Thyroid gland (tissue), 4 donors: ENCODE measurements at regions not wholly inside any gene's neighbourhood (a gene's known extent, or its start where the extent isn't known, plus 50 kb on each side); places are given as distances from the start of the nearest gene placed in this dataset.

Source experiments
- DNase-seq, 2 donors: peaks; one replicate each; pipeline ENCODE4 v3.0.0-alpha.2; 2019
- H3K27ac ChIP-seq, 3 donors: fragments of 200-600 bp; sonication (generic); 1 replicate in 2 of 3; 2 replicates in 1 of 3; pipeline ENCODE4 v1.5.1; 2016 to 2019; ENCODE audit warnings: mild to moderate bottlenecking in 1 of 3, moderate library complexity in 1 of 3
- H3K27me3 ChIP-seq: fragments of 200-600 bp; sonication (generic); one replicate; pipeline ENCODE4 v1.5.1; 2019
- H3K36me3 ChIP-seq, 2 donors: fragments of 200-600 bp; sonication (generic); one replicate each; pipeline ENCODE4 v1.5.1; 2016 to 2019
- H3K4me1 ChIP-seq, 2 donors: fragments of 200-600 bp; sonication (generic); one replicate each; pipeline ENCODE4 v1.5.1; 2017 to 2019
- H3K4me3 ChIP-seq, 3 donors: fragments of 200-600 bp; sonication (generic); replicated peaks in 1 of 3; 1 replicate in 2 of 3; 2 replicates in 1 of 3; pipeline ENCODE4 v1.5.1; 2016; ENCODE audit warnings: mild to moderate bottlenecking in 1 of 3
- H3K9me3 ChIP-seq: fragments of 200-600 bp; sonication (generic); one replicate; pipeline ENCODE4 v1.5.1; 2017
- POLR2A ChIP-seq, 2 donors: fragments of 450-650 bp; IDR thresholded peaks; one replicate each; pipeline ENCODE4 v1.6.1; 2017; ENCODE audit warnings: antibody characterized with exemption in 2 of 2, mild to moderate bottlenecking in 2 of 2, moderate library complexity in 1 of 2
- WGBS, 2 donors: methylation state at CpG; one replicate each; pipeline ENCODE4 v1.1.5; 2017; 5-methylcytosine and 5-hydroxymethylcytosine counted together
- intact Hi-C: fragments of 100-400 bp; cut with DNase I; formaldehyde crosslinking; loops from one replicate; pipeline ENCODE4 v1.15.1; 2023
- TF ChIP-seq, protein P1 (sequence below), 6 experiments: fragments of 200-600 bp in 3 of 6; fragments of 450-650 bp in 3 of 6; sonication (generic) in 3 of 6; IDR thresholded peaks; one replicate each; pipeline ENCODE4 v1.5.1; 2016 to 2019; ENCODE audit warnings: antibody characterized with exemption in 6 of 6, mild to moderate bottlenecking in 2 of 6, inconsistent platforms in 1 of 6, moderate library complexity in 1 of 6

- no peak for DNase-seq
- Histone ChIP-seq H3K4me3 (no peak overlapping the region), H3K4me1 (no peaks in the 10 kb centered on the region), H3K36me3 (no peaks in the 10 kb centered on the region), H3K27me3 (no peaks in the 10 kb centered on the region), H3K9me3 (no peaks in the 10 kb centered on the region), H3K27ac (no peak overlapping the region)
- intact Hi-C loops, result no loop called here
- 66 to 94% methylated on average over 3 of the region's 3 CpGs for WGBS, 2 donors
- TF ChIP-seq, protein P1, sequence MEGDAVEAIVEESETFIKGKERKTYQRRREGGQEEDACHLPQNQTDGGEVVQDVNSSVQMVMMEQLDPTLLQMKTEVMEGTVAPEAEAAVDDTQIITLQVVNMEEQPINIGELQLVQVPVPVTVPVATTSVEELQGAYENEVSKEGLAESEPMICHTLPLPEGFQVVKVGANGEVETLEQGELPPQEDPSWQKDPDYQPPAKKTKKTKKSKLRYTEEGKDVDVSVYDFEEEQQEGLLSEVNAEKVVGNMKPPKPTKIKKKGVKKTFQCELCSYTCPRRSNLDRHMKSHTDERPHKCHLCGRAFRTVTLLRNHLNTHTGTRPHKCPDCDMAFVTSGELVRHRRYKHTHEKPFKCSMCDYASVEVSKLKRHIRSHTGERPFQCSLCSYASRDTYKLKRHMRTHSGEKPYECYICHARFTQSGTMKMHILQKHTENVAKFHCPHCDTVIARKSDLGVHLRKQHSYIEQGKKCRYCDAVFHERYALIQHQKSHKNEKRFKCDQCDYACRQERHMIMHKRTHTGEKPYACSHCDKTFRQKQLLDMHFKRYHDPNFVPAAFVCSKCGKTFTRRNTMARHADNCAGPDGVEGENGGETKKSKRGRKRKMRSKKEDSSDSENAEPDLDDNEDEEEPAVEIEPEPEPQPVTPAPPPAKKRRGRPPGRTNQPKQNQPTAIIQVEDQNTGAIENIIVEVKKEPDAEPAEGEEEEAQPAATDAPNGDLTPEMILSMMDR (IDR thresholded peaks at IDR 0.05), result no peak
- no peak for TF ChIP-seq POLR2A (IDR thresholded peaks at IDR 0.05)
Observed at GRCh38 chr5:89260254-89260653, 377.3 kb upstream of the MEF2C start.

GRCh38 chr5:89255845-89256463 is 373.0 kb upstream of the MEF2C start:
- no peak for TF ChIP-seq POLR2A (IDR thresholded peaks at IDR 0.05)
- TF ChIP-seq, protein P1 (IDR thresholded peaks at IDR 0.05), result no peak
- Histone ChIP-seq H3K27me3 (no peaks in the 10 kb centered on the region), H3K9me3 (no peaks in the 10 kb centered on the region), H3K4me3 (no peak overlapping the region), H3K36me3 (no peaks in the 10 kb centered on the region), H3K4me1 (no peaks in the 10 kb centered on the region), H3K27ac (no peak overlapping the region)
- WGBS, 2 donors, result 94 to 97% methylated on average over 5 of the region's 5 CpGs
- intact Hi-C loops, result no loop called here
- no peak for DNase-seq

GRCh38 chr5:89253666-89254352 is 370.8 kb upstream of the MEF2C start:
- no peak overlapping the region for H3K4me3 ChIP-seq
- H3K36me3 ChIP-seq, result no peaks in the 10 kb centered on the region
- 81 to 84% methylated on average over 5 of the region's 5 CpGs for WGBS, 2 donors
- no peaks in the 10 kb centered on the region for H3K9me3 ChIP-seq
- H3K27me3 ChIP-seq, result no peaks in the 10 kb centered on the region
- DNase-seq, result no peak
- TF ChIP-seq, protein P1 (IDR thresholded peaks at IDR 0.05), result no peak
- intact Hi-C loops, result no loop called here
- no peak overlapping the region for H3K27ac ChIP-seq
- no peaks in the 10 kb centered on the region for H3K4me1 ChIP-seq

DNA sequence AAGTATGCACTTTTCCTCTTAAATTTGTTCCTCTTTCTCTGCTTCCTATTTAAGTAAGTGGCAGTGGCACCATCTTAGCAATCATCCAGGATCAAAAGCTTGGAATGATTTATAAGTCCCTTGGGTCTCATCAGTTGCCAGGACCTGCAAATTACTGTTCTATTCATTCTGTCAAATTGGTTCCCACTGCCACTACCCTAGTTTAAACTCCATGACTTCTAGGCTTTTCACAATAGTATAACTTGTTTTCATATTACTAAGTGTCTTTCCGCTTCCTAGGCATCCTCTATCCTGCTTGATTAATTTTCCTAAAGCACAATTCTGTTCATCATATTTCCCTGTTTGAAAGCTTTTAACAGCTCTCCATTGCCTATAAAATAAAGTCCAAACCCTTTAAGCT is 363.9 kb upstream of the MEF2C start:
- intact Hi-C loops, result no loop called here
- Histone ChIP-seq H3K36me3 (no peaks in the 10 kb centered on the region), H3K4me3 (no peak overlapping the region), H3K27ac (no peak overlapping the region), H3K27me3 (no peaks in the 10 kb centered on the region), H3K9me3 (no peaks in the 10 kb centered on the region), H3K4me1 (no peaks in the 10 kb centered on the region)
- 93 to 96% methylated on average over 1 of the region's 1 CpG for WGBS, 2 donors
- no peak for TF ChIP-seq POLR2A (IDR thresholded peaks at IDR 0.05)
- TF ChIP-seq, protein P1 (IDR thresholded peaks at IDR 0.05), result no peak
- no peak for DNase-seq

DNA sequence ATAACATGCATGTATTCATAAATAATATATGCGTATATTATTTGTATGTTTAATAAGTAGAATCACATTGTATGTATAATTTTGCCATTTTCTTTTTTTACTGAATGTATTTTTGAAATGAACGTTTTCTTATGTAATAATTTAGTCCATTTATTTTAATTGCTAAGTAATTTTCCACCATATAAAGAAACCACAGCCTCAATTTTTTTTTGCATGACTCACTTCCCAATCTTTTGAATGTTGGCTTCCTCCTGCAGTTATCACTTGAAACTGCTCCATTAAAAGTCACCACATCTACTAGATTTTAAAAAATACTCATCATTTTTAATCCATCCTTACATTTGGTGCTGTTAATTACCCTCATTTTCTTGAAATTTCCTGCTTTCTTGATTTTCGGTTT is 363.3 kb upstream of the MEF2C start:
- 76 to 85% methylated on average over 3 of the region's 3 CpGs for WGBS, 2 donors
- intact Hi-C loops, result no loop called here

More for the DNA sequence above, 363.3 kb upstream of the MEF2C start:
- DNase-seq, result no peak
- Histone ChIP-seq H3K27ac (no peak overlapping the region), H3K36me3 (no peaks in the 10 kb centered on the region), H3K9me3 (no peaks in the 10 kb centered on the region), H3K4me3 (no peak overlapping the region), H3K27me3 (no peaks in the 10 kb centered on the region), H3K4me1 (no peaks in the 10 kb centered on the region)
- TF ChIP-seq, protein P1 (IDR thresholded peaks at IDR 0.05), result no peak
- TF ChIP-seq POLR2A (IDR thresholded peaks at IDR 0.05), result no peak
